K562 (cell line): ENCODE measurements at regions not wholly inside any gene's neighbourhood (a gene's known extent, or its start where the extent isn't known, plus 50 kb on each side); places are given as distances from the start of the nearest gene placed in this dataset.

Experiments
- ATAC-seq: fragments of 200-7000 bp; cut with Tn5 transposase; 3 replicates; pipeline ENCODE4 v1.9.1; 2020; ENCODE audit warnings: moderate library complexity
- BruUV-seq: library from RNA; stranded (reverse); fragments of 400-500 nt; replicated peaks from 2 replicates; lab custom pipeline; 2021; lab: Mats Ljungman, UMichigan
- CTCF ChIA-PET: fragments of 300-600 bp; formaldehyde crosslinking; extraction: SDS; loops from one replicate; lab custom pipeline; 2021; ENCODE audit warnings: low intra/inter-chr PET ratio; lab: Yijun Ruan, JAX
- POLR2A ChIA-PET: fragments of 300-600, 350-650 bp; sonication (Branson Sonifier 250); formaldehyde crosslinking; extraction: SDS; loops from one replicate; lab custom pipeline; 2021; ENCODE audit warnings: antibody characterized with exemption, inconsistent platforms; lab: Yijun Ruan, JAX
- DNase-seq, 4 experiments: peaks; one replicate each; pipeline versions ENCODE4 v3.0.0 to v3.0.0-alpha.2; 2011 to 2018; ENCODE audit warnings: low spot score in 3 of 4, mixed read lengths in 3 of 4; ENCODE audit errors: extremely low read depth in 1 of 4
- FAIRE-seq: peaks from 2 replicates; lab custom pipeline; 2011; peaks lifted over from hg19 to GRCh38; lab: Jason Lieb, UNC
- H2AFZ ChIP-seq: 2 replicates; pipeline ENCODE4 v1.6.0; 2011; ENCODE audit warnings: low read depth, low read length, control low read depth, inconsistent platforms
- H3K27ac ChIP-seq: fragments of 200-600 bp; 3 replicates; pipeline ENCODE4 v1.8.0; 2011; ENCODE audit warnings: low read depth, mild to moderate bottlenecking, control low read depth, inconsistent platforms, low read length, moderate library complexity, mixed read lengths; ENCODE audit errors: extremely low read depth
- H3K27me3 ChIP-seq, 2 experiments: fragments of 300-600 bp in 1 of 2; 2 replicates in 1 of 2; 3 replicates in 1 of 2; pipeline versions ENCODE4 v1.6.0 to v1.8.0; 2011; ENCODE audit warnings: inconsistent platforms in 2 of 2, low read length in 2 of 2, mild to moderate bottlenecking in 1 of 2, mixed read lengths in 1 of 2, moderate library complexity in 1 of 2; ENCODE audit not compliant: control insufficient read depth in 2 of 2, insufficient read depth in 2 of 2
- H3K36me3 ChIP-seq: fragments of 300-600 bp; 3 replicates; pipeline ENCODE4 v1.8.0; 2011; ENCODE audit warnings: mild to moderate bottlenecking, low read length, inconsistent platforms; ENCODE audit not compliant: control insufficient read depth, insufficient read depth
- H3K4me1 ChIP-seq, 2 experiments: fragments of 200-600 bp in 1 of 2; replicated peaks in 1 of 2; 2 replicates in 1 of 2; 3 replicates in 1 of 2; pipeline versions ENCODE4 v1.5.1 to v1.8.0; 2011; ENCODE audit warnings: inconsistent platforms in 2 of 2, low read length in 2 of 2, mild to moderate bottlenecking in 1 of 2, mixed read lengths in 1 of 2, moderate library complexity in 1 of 2; ENCODE audit not compliant: control insufficient read depth in 2 of 2, insufficient read depth in 2 of 2
- H3K4me2 ChIP-seq: 2 replicates; pipeline ENCODE4 v1.6.1; 2011; ENCODE audit warnings: low read length, control low read depth, inconsistent platforms, mixed read lengths; ENCODE audit not compliant: insufficient read depth
- H3K4me3 ChIP-seq: fragments of 200-600 bp; sonication (generic), shearing (Covaris generic); 2 replicates; pipeline ENCODE4 v1.5.1; 2016; ENCODE audit warnings: control low read depth, inconsistent platforms
- H3K79me2 ChIP-seq: fragments of 200-600 bp; 3 replicates; pipeline ENCODE4 v1.8.0; 2011; ENCODE audit warnings: low read length, inconsistent platforms; ENCODE audit not compliant: control insufficient read depth, insufficient read depth
- H3K9ac ChIP-seq, 2 experiments: 2 replicates each; pipeline versions ENCODE4 v1.6.0 to v1.6.1; 2011; ENCODE audit warnings: low read depth in 2 of 2, low read length in 2 of 2, control low read depth in 1 of 2, inconsistent platforms in 1 of 2, mild to moderate bottlenecking in 1 of 2, mixed read lengths in 1 of 2; ENCODE audit not compliant: insufficient read depth in 1 of 2
- H3K9me1 ChIP-seq: one replicate; pipeline ENCODE4 v1.6.0; 2011; ENCODE audit warnings: inconsistent platforms, mild to moderate bottlenecking, low read length, moderate library complexity; ENCODE audit not compliant: control insufficient read depth, insufficient read depth
- H3K9me3 ChIP-seq: replicated peaks from 2 replicates; pipeline ENCODE4 v1.5.1; 2011; ENCODE audit warnings: low read depth, low read length, inconsistent platforms; ENCODE audit not compliant: control insufficient read depth, insufficient read depth
- H4K20me1 ChIP-seq: replicated peaks from 2 replicates; pipeline ENCODE4 v1.6.1; 2011; ENCODE audit warnings: low read length, inconsistent platforms, mixed read lengths; ENCODE audit not compliant: control insufficient read depth, insufficient read depth
- CBFA2T2 ChIP-seq: fragments of 450-650 bp; conservative IDR thresholded peaks from 2 replicates; pipeline ENCODE4 v1.6.1; 2017; ENCODE audit warnings: mild to moderate bottlenecking
- DMBX1 ChIP-seq: fragments of 250-450 bp; sonication (Bioruptor Pico); IDR thresholded peaks from 2 replicates; pipeline ENCODE4 v1.8.0; 2022; ENCODE audit warnings: inconsistent platforms, mild to moderate bottlenecking, moderate library complexity, borderline replicate concordance
- HDAC3 ChIP-seq: fragments of 450-650 bp; IDR thresholded peaks from 2 replicates; pipeline ENCODE4 v1.6.1; 2018; ENCODE audit warnings: borderline replicate concordance, mild to moderate bottlenecking, moderate library complexity; ENCODE audit not compliant: partially characterized antibody
- HDGF ChIP-seq: fragments of 450-650 bp; IDR thresholded peaks from 2 replicates; pipeline ENCODE4 v1.6.1; 2016
- HMGN3 ChIP-seq: IDR thresholded peaks from 2 replicates; pipeline ENCODE4 v1.6.1; 2011; ENCODE audit warnings: borderline replicate concordance, low read depth, mild to moderate bottlenecking, mixed read lengths, low read length; ENCODE audit not compliant: insufficient read length; ENCODE audit errors: extremely low read depth
- NCOA4 ChIP-seq: fragments of 450-650 bp; IDR thresholded peaks from 2 replicates; pipeline ENCODE4 v1.6.1; 2018; ENCODE audit warnings: mild to moderate bottlenecking; ENCODE audit not compliant: partially characterized antibody
- POLR2AphosphoS5 ChIP-seq: IDR thresholded peaks from 2 replicates; pipeline ENCODE4 v1.6.1; 2011; ENCODE audit warnings: mild to moderate bottlenecking, low read depth, low read length, moderate library complexity; ENCODE audit not compliant: control insufficient read depth, insufficient read depth
- PRPF4 ChIP-seq: fragments of 200-400 bp; formaldehyde crosslinking; IDR thresholded peaks from one replicate; pipeline ENCODE4 v1.6.1; 2017; ENCODE audit warnings: low read length, low read depth, mild to moderate bottlenecking; ENCODE audit not compliant: insufficient read depth, poor library complexity, severe bottlenecking
- SAFB ChIP-seq: fragments of 200-400 bp; formaldehyde crosslinking; IDR thresholded peaks from 2 replicates; pipeline ENCODE4 v1.6.1; 2017; ENCODE audit warnings: low read depth, low read length, borderline replicate concordance
- TEAD1 ChIP-seq, 2 experiments: fragments of 450-650 bp in 1 of 2; sonication (generic) in 1 of 2; formaldehyde crosslinking; IDR thresholded peaks; 2 replicates each; pipeline versions ENCODE4 v1.4.0 to v1.8.0; 2020 to 2022; ENCODE audit warnings: mild to moderate bottlenecking in 2 of 2, missing genetic modification reagents in 1 of 2
- ZNF146 ChIP-seq: IDR thresholded peaks from one replicate; pipeline ENCODE4 v1.6.1; 2018; ENCODE audit warnings: missing compliant biosample characterization; ENCODE audit not compliant: unreplicated experiment
- ZNF3 ChIP-seq: fragments of 250-450 bp; sonication (Bioruptor Pico); IDR thresholded peaks from 2 replicates; pipeline ENCODE4 v1.5.0; 2021; ENCODE audit warnings: mild to moderate bottlenecking, moderate library complexity
- ZNF696 ChIP-seq: fragments of 250-450 bp; sonication (Bioruptor Pico); conservative IDR thresholded peaks from 2 replicates; pipeline ENCODE4 v1.4.0; 2020; ENCODE audit warnings: mild to moderate bottlenecking, moderate library complexity
- ZZZ3 ChIP-seq: fragments of 450-650 bp; IDR thresholded peaks from 2 replicates; pipeline ENCODE4 v1.6.1; 2016; ENCODE audit warnings: antibody characterized with exemption, mild to moderate bottlenecking, moderate library complexity
- WGBS: fragments of 100-300 bp; shearing (Covaris generic); methylation state at CpG from one replicate; pipeline ENCODE4 v1.1.6; 2016; ENCODE audit warnings: low coverage, mixed read lengths; ENCODE audit not compliant: insufficient coverage; ENCODE audit errors: missing lambda C conversion rate; 5-methylcytosine and 5-hydroxymethylcytosine counted together
- in situ Hi-C: fragments of 300-500 bp; cut with MboI; formaldehyde crosslinking; loops from 4 replicates; pipeline ENCODE4 v1.15.0; 2018; ENCODE audit warnings: inconsistent platforms, mixed read lengths
- intact Hi-C: fragments of 100-400 bp; cut with micrococcal nuclease; formaldehyde crosslinking; loops from 2 replicates; pipeline ENCODE4 v1.14.2; 2022
- TF ChIP-seq, protein P1 (sequence below), 2 experiments: fragments of 450-650 bp; IDR thresholded peaks; 2 replicates each; pipeline ENCODE4 v1.6.1; 2018; ENCODE audit warnings: mild to moderate bottlenecking in 2 of 2, low read depth in 1 of 2; ENCODE audit not compliant: partially characterized antibody in 2 of 2

DNA sequence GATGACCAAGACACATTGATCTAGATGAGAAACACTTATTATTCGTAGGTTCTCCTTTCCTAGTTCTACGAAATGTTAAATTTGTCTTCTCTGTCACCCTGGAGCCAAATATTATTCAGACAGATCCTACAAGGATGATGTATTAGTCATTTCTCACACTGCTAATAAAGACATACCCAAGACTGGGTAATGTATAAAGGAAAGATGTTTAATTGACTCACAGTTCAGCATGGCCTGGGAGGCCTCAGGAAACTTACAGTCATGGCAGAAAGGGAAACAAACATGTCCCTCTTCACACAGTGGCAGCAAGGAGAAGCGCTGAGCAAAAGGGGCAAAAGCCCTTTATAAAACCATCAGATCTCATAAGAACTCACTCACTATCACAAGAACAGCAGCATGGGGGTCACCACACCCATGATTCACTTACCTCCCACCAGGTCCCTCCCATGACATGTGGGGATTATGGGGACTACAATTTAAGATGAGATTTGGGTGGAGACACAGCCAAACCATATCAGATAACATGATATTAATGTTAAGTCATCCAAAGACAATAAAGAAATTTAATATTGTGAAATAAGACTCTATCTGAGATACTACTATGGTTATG, 1248.8 kb upstream of the SLC10A2 start:
- POLR2A ChIA-PET, result no interaction called here
- H3K4me2 ChIP-seq, result no peak overlapping the region
- no peak overlapping the region for H3K27ac ChIP-seq

DNA sequence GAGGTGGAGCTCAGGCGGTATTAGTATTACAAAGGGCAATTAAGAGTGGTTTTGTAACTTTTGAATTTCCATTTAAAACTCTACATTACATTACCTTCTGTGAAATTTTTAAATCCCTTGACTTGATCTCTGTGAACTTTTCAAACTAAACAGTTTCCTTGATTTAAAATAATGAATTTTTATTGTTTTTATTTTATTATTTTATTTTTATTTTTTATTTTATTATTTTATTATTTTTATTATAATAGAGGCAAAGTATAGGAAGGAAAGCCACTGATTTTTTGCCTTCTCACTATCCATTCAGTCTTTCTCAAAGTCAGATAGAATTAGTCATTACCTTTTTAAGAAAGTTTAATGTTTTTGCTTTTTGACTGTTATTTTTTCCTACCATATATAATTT, 1248.1 kb upstream of the SLC10A2 start:
- no peaks in the 10 kb centered on the region for H3K36me3 ChIP-seq
- no peak overlapping the region for H3K4me3 ChIP-seq
- in situ Hi-C loops, result no loop called here
- H3K79me2 ChIP-seq, result no peaks in the 10 kb centered on the region
- H4K20me1 ChIP-seq, result no peaks in the 10 kb centered on the region
- WGBS, result 0% methylated on average over 1 of the region's 1 CpG
- intact Hi-C loops, result no loop called here
- no peak overlapping the region for H3K27ac ChIP-seq
- no peak overlapping the region for H3K4me2 ChIP-seq
- no peaks in the 10 kb centered on the region for H3K4me1 ChIP-seq
- DNase-seq, result no peak
- no peaks in the 10 kb centered on the region for H3K27me3 ChIP-seq
- no peaks in the 10 kb centered on the region for H3K9me3 ChIP-seq
- ChIA-PET POLR2A (no interaction called here), CTCF (no interaction called here)
- FAIRE-seq, result no peak
- H3K9me1 ChIP-seq, result no peaks in the 10 kb centered on the region
- no peak for ATAC-seq
- H2AFZ ChIP-seq, result no peak overlapping the region
- H3K9ac ChIP-seq, result no peak overlapping the region
- BruUV-seq, result no TSS peak
- no peak for TF ChIP-seq ZNF146 (CRISPR knock-in tag)
- TF ChIP-seq ZNF3 (CRISPR knock-in tag), result no peak
- no peak for TF ChIP-seq POLR2AphosphoS5
- TF ChIP-seq, protein P1, sequence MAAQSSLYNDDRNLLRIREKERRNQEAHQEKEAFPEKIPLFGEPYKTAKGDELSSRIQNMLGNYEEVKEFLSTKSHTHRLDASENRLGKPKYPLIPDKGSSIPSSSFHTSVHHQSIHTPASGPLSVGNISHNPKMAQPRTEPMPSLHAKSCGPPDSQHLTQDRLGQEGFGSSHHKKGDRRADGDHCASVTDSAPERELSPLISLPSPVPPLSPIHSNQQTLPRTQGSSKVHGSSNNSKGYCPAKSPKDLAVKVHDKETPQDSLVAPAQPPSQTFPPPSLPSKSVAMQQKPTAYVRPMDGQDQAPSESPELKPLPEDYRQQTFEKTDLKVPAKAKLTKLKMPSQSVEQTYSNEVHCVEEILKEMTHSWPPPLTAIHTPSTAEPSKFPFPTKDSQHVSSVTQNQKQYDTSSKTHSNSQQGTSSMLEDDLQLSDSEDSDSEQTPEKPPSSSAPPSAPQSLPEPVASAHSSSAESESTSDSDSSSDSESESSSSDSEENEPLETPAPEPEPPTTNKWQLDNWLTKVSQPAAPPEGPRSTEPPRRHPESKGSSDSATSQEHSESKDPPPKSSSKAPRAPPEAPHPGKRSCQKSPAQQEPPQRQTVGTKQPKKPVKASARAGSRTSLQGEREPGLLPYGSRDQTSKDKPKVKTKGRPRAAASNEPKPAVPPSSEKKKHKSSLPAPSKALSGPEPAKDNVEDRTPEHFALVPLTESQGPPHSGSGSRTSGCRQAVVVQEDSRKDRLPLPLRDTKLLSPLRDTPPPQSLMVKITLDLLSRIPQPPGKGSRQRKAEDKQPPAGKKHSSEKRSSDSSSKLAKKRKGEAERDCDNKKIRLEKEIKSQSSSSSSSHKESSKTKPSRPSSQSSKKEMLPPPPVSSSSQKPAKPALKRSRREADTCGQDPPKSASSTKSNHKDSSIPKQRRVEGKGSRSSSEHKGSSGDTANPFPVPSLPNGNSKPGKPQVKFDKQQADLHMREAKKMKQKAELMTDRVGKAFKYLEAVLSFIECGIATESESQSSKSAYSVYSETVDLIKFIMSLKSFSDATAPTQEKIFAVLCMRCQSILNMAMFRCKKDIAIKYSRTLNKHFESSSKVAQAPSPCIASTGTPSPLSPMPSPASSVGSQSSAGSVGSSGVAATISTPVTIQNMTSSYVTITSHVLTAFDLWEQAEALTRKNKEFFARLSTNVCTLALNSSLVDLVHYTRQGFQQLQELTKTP (IDR thresholded peaks at IDR 0.05; ENCODE audit: low read depth in 1 of 2, partially characterized antibody in 2 of 2), result no peak
- TF ChIP-seq TEAD1 (CRISPR knock-in tag; IDR thresholded peaks at IDR 0.05), result no peak
- TF ChIP-seq DMBX1, result no peak
- TF ChIP-seq NCOA4, result no peak
- TF ChIP-seq ZNF696 (CRISPR knock-in tag), result no peak
- no peak for TF ChIP-seq PRPF4
- no peak for TF ChIP-seq SAFB

More for the DNA sequence above, 1248.8 kb upstream of the SLC10A2 start:
- Histone ChIP-seq H2AFZ (no peak overlapping the region), H3K27me3 (no peaks in the 10 kb centered on the region), H3K4me1 (no peaks in the 10 kb centered on the region), H3K9me3 (no peaks in the 10 kb centered on the region), H3K9ac (no peak overlapping the region), H4K20me1 (no peaks in the 10 kb centered on the region), H3K79me2 (no peaks in the 10 kb centered on the region), H3K9me1 (no peaks in the 10 kb centered on the region), H3K36me3 (no peaks in the 10 kb centered on the region), H3K4me3 (no peak overlapping the region)
- DNase-seq (no peak), ATAC-seq (no peak), FAIRE-seq (no peak)
- BruUV-seq, result no TSS peak
- TF ChIP-seq ZZZ3 (no peak), HMGN3 (no peak), CBFA2T2 (no peak), HDGF (no peak), HDAC3 (no peak)
- CTCF ChIA-PET, result no interaction called here
- WGBS, result 0% methylated on average over 3 of the region's 3 CpGs
- intact Hi-C loops, result no loop called here
- in situ Hi-C loops, result no loop called here
